OCI-LY7 (cell line): ENCODE measurements at regions not wholly inside any gene's neighbourhood (a gene's known extent, or its start where the extent isn't known, plus 50 kb on each side); places are given as distances from the start of the nearest gene placed in this dataset.

Experiments
- BruUV-seq: library from RNA; stranded (reverse); fragments of 400-500 nt; replicated peaks from 2 replicates; lab custom pipeline; 2021; lab: Mats Ljungman, UMichigan
- CTCF ChIA-PET: fragments of 300-600 bp; sonication (Branson Sonifier 250); formaldehyde crosslinking; loops from one replicate; lab custom pipeline; 2022; ENCODE audit warnings: antibody characterized with exemption; ENCODE audit not compliant: unreplicated experiment; lab: Charles Lee
- POLR2A ChIA-PET: fragments of 300-600 bp; sonication (Branson Sonifier 250); formaldehyde crosslinking; loops from one replicate; lab custom pipeline; 2022; ENCODE audit warnings: antibody characterized with exemption; lab: Charles Lee
- DNase-seq: peaks from one replicate; pipeline ENCODE4 v3.0.0-alpha.2; 2015; ENCODE audit warnings: low spot score
- H2AFZ ChIP-seq: fragments of 200-600 bp; sonication (generic), shearing (Covaris generic); 2 replicates; pipeline ENCODE4 v1.6.1; 2014; ENCODE audit warnings: mild to moderate bottlenecking, antibody characterized with exemption, low read length, moderate library complexity
- H3K27ac ChIP-seq: fragments of 200-600 bp; sonication (generic); 2 replicates; pipeline ENCODE4 v1.5.1; 2014; ENCODE audit warnings: mixed run types, low read depth, mild to moderate bottlenecking, moderate library complexity, low read length, inconsistent platforms; ENCODE audit not compliant: poor library complexity, severe bottlenecking
- H3K36me3 ChIP-seq: fragments of 200-600 bp; sonication (generic); 2 replicates; pipeline ENCODE4 v1.6.1; 2014; ENCODE audit warnings: mild to moderate bottlenecking, antibody characterized with exemption, low read length, moderate library complexity, mixed read lengths; ENCODE audit not compliant: insufficient read depth
- H3K4me1 ChIP-seq: fragments of 200-600 bp; sonication (generic); 2 replicates; pipeline ENCODE4 v1.5.1; 2014; ENCODE audit warnings: mild to moderate bottlenecking, low read length; ENCODE audit not compliant: insufficient read depth, poor library complexity, severe bottlenecking
- H3K4me2 ChIP-seq: fragments of 200-600 bp; sonication (generic); 2 replicates; pipeline ENCODE4 v1.6.1; 2014; ENCODE audit warnings: mild to moderate bottlenecking, low read length
- H3K4me3 ChIP-seq: fragments of 200-600 bp; sonication (generic); 2 replicates; pipeline ENCODE4 v1.5.1; 2014; ENCODE audit warnings: mild to moderate bottlenecking, low read depth, low read length; ENCODE audit not compliant: poor library complexity, severe bottlenecking
- H3K79me2 ChIP-seq: fragments of 200-600 bp; sonication (generic); 2 replicates; pipeline ENCODE4 v1.6.1; 2016; ENCODE audit warnings: low read depth, mild to moderate bottlenecking, low read length, moderate library complexity, mixed read lengths; ENCODE audit not compliant: insufficient read depth
- H3K9me2 ChIP-seq: fragments of 200-600 bp; sonication (generic); 2 replicates; pipeline ENCODE4 v1.6.1; 2016; ENCODE audit warnings: mild to moderate bottlenecking, low read length, mixed read lengths; ENCODE audit not compliant: insufficient read depth
- H3K9me3 ChIP-seq: fragments of 200-600 bp; sonication (generic); 2 replicates; pipeline ENCODE4 v1.6.1; 2014; ENCODE audit warnings: mild to moderate bottlenecking, mixed run types, low read length, mixed read lengths
- H4K20me1 ChIP-seq: fragments of 200-600 bp; sonication (generic); 2 replicates; pipeline ENCODE4 v1.6.1; 2014; ENCODE audit warnings: mild to moderate bottlenecking, antibody characterized with exemption, low read length, moderate library complexity, mixed read lengths; ENCODE audit not compliant: insufficient read depth
- CTCF ChIP-seq: fragments of 200-600 bp; sonication (generic); conservative IDR thresholded peaks from 2 replicates; pipeline ENCODE4 v1.5.1; 2014; ENCODE audit warnings: mild to moderate bottlenecking, antibody characterized with exemption, low read length, moderate library complexity, mixed read lengths
- EZH2phosphoT487 ChIP-seq: fragments of 200-600 bp; sonication (generic); IDR thresholded peaks from 2 replicates; pipeline ENCODE4 v1.6.1; 2018; ENCODE audit warnings: low read depth, borderline replicate concordance, mild to moderate bottlenecking, mixed run types, antibody characterized with exemption, low read length, moderate library complexity, mixed read lengths
- intact Hi-C: fragments of 100-400 bp; cut with micrococcal nuclease; formaldehyde crosslinking; loops from one replicate; pipeline ENCODE4 v1.10.0; 2022; ENCODE audit not compliant: unreplicated experiment

- peak overlapping the region; percentile 85 for H3K4me2 ChIP-seq
- DNase-seq, result peak; percentile 90
- H3K36me3 ChIP-seq, result no peaks in the 10 kb centered on the region; the same call in 1 of the 2 replicates
- H3K79me2 ChIP-seq, result peaks cover 47% of the 10 kb centered on the region
- H3K4me1 ChIP-seq, result peaks cover 29% of the 10 kb centered on the region
- peak overlapping the region; percentile 93 for H3K4me3 ChIP-seq
- no peaks in the 10 kb centered on the region for H3K9me2 ChIP-seq
- ChIA-PET POLR2A (interaction anchor here (0.6 to 1.7 kb wide), 5 partner anchors 12 to 364 kb away, joined by 3 to 4 read pairs (median 3); no protein-coding TSS in a partner anchor), CTCF (no interaction called here)
- H3K9me3 ChIP-seq, result no peaks in the 10 kb centered on the region
- BruUV-seq, result no TSS peak
- no peaks in the 10 kb centered on the region for H4K20me1 ChIP-seq
- H2AFZ ChIP-seq, result peak overlapping the region; percentile 91
- TF ChIP-seq CTCF, result no peak
- no peak for TF ChIP-seq EZH2phosphoT487
- peak overlapping the region; percentile 73 for H3K27ac ChIP-seq
- intact Hi-C loops, result loop anchor here (2.0 to 10.0 kb wide), 3 partner anchors 71 to 461 kb away; no protein-coding TSS in a partner anchor
Observed at GRCh38 chrY:7273587-7274203, 362.1 kb upstream of the AMELY start.

- H3K9me2 ChIP-seq, result no peaks in the 10 kb centered on the region
- no peaks in the 10 kb centered on the region for H4K20me1 ChIP-seq
- peak overlapping the region; percentile 73 for H3K27ac ChIP-seq
- no peak for TF ChIP-seq EZH2phosphoT487
- peak; percentile 70 for TF ChIP-seq CTCF
- H3K36me3 ChIP-seq, result no peaks in the 10 kb centered on the region; the same call in 1 of the 2 replicates
- no TSS peak for BruUV-seq
- peak overlapping the region; percentile 91 for H2AFZ ChIP-seq
- intact Hi-C loops, result loop anchor here (1.0 to 10.0 kb wide), 4 partner anchors 70 to 462 kb away; no protein-coding TSS in a partner anchor
- CTCF ChIA-PET, result interaction anchor here (0.5 to 1.2 kb wide), 2 partner anchors 69 to 363 kb away, joined by 4 read pairs; no protein-coding TSS in a partner anchor
- no peaks in the 10 kb centered on the region for H3K9me3 ChIP-seq
- peaks cover 37% of the 10 kb centered on the region for H3K79me2 ChIP-seq
- peaks cover 19% of the 10 kb centered on the region for H3K4me1 ChIP-seq
- H3K4me3 ChIP-seq, result peak overlapping the region; percentile 93
- peak; percentile 73 for DNase-seq
- peak overlapping the region; percentile 84 for H3K4me2 ChIP-seq
- POLR2A ChIA-PET, result interaction anchor here (0.6 to 1.7 kb wide), 5 partner anchors 13 to 67 kb away, joined by 3 to 4 read pairs (median 3); no protein-coding TSS in a partner anchor
Observed at GRCh38 chrY:7272556-7273195, 361.1 kb upstream of the AMELY start.
